Panc1 (cell line): ENCODE measurements at regions not wholly inside any gene's neighbourhood (a gene's known extent, or its start where the extent isn't known, plus 50 kb on each side); places are given as distances from the start of the nearest gene placed in this dataset.

Experiments
- ATAC-seq: fragments of 200-7000 bp; cut with Tn5 transposase; 2 replicates; pipeline ENCODE4 v1.9.1; 2020; ENCODE audit warnings: mild to moderate bottlenecking, moderate library complexity
- BruUV-seq: library from RNA; stranded (reverse); fragments of 400-500 nt; replicated peaks from 2 replicates; lab custom pipeline; 2021; lab: Mats Ljungman, UMichigan
- CTCF ChIA-PET: fragments of 300-600 bp; sonication (Branson Sonifier 250); formaldehyde crosslinking; loops from one replicate; lab custom pipeline; 2022; ENCODE audit warnings: antibody characterized with exemption; lab: Charles Lee
- POLR2A ChIA-PET: fragments of 300-600 bp; sonication (Branson Sonifier 250); formaldehyde crosslinking; loops from one replicate; lab custom pipeline; 2022; ENCODE audit warnings: antibody characterized with exemption; lab: Charles Lee
- DNase-seq: peaks from one replicate; pipeline ENCODE4 v3.0.0-alpha.2; 2010; ENCODE audit warnings: low read depth, low spot score
- H3K27ac ChIP-seq: 2 replicates; pipeline ENCODE4 v1.5.1; 2011; ENCODE audit warnings: mild to moderate bottlenecking, low read length, inconsistent platforms
- H3K27me3 ChIP-seq: fragments of 200-500 bp; sonication (Bioruptor generic); 2 replicates; pipeline ENCODE4 v1.6.0; 2014; ENCODE audit warnings: low read length, inconsistent platforms; ENCODE audit not compliant: control insufficient read depth, insufficient read depth
- H3K36me3 ChIP-seq: fragments of 200-500 bp; sonication (Bioruptor generic); 2 replicates; pipeline ENCODE4 v1.5.1; 2014; ENCODE audit warnings: inconsistent platforms, mild to moderate bottlenecking, low read length, moderate library complexity; ENCODE audit not compliant: control insufficient read depth, insufficient read depth
- H3K4me1 ChIP-seq: 2 replicates; pipeline ENCODE4 v1.5.1; 2011; ENCODE audit warnings: inconsistent platforms, mild to moderate bottlenecking, low read length, moderate library complexity; ENCODE audit not compliant: control insufficient read depth, insufficient read depth
- H3K4me3 ChIP-seq, 2 experiments: 2 replicates each; pipeline ENCODE4 v1.5.1; 2011 to 2012; ENCODE audit warnings: low read depth in 2 of 2, low read length in 2 of 2, mild to moderate bottlenecking in 2 of 2, inconsistent platforms in 1 of 2, moderate library complexity in 1 of 2
- H3K9me3 ChIP-seq: fragments of 200-500 bp; sonication (Bioruptor generic); 2 replicates; pipeline ENCODE4 v1.5.1; 2014; ENCODE audit warnings: low read depth, mild to moderate bottlenecking, inconsistent platforms, low read length, moderate library complexity; ENCODE audit not compliant: control insufficient read depth, insufficient read depth
- POLR2AphosphoS5 ChIP-seq: IDR thresholded peaks from 2 replicates; pipeline ENCODE4 v1.6.1; 2012; ENCODE audit warnings: mild to moderate bottlenecking, low read depth, low read length, moderate library complexity
- SIN3A ChIP-seq: IDR thresholded peaks from 2 replicates; pipeline ENCODE4 v1.6.1; 2012; ENCODE audit warnings: low read depth, mild to moderate bottlenecking, low read length, moderate library complexity, borderline replicate concordance; ENCODE audit not compliant: insufficient read depth
- TCF7L2 ChIP-seq: IDR thresholded peaks from 2 replicates; pipeline ENCODE4 v1.6.1; 2011; ENCODE audit warnings: mild to moderate bottlenecking, low read depth, low read length, inconsistent platforms
- in situ Hi-C: cut with HindIII; loops from 2 replicates; pipeline ENCODE4 v1.10.0; 2016; ENCODE audit warnings: low sequenced_read_pairs, low pct_unique_long_range_greater_than_20kb
- intact Hi-C: fragments of 100-400 bp; cut with micrococcal nuclease; formaldehyde crosslinking; loops from one replicate; pipeline ENCODE4 v1.10.0; 2022; ENCODE audit not compliant: unreplicated experiment
- TF ChIP-seq, protein P1 (sequence below): fragments of 450-650 bp; IDR thresholded peaks from 2 replicates; pipeline ENCODE4 v1.5.1; 2017; ENCODE audit warnings: mild to moderate bottlenecking
- TF ChIP-seq, protein P2 (sequence below), 2 experiments: IDR thresholded peaks; 2 replicates each; pipeline ENCODE4 v1.6.1; 2011 to 2012; ENCODE audit warnings: low read depth in 2 of 2, control low read depth in 1 of 2, low read length in 1 of 2, mild to moderate bottlenecking in 1 of 2, moderate library complexity in 1 of 2; ENCODE audit not compliant: insufficient read depth in 1 of 2

DNA sequence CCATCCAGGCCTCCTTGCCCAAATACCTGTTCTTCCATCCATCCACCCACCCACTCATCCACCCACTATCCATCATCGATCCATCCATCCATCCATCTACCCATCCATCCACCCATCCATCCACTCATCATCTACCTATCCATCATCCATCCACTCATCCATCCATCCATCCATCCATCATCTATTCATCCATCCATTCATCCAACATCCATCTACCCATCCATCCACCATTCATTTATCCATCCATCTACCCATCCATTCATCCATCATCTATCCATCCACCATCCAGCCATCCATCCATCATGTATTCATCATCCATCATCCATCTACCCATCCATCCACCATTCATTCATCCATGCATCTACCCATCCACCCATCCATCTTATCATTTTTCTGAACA, 413.2 kb downstream of the CTTN start:
- no TSS peak for BruUV-seq
- ATAC-seq (no peak), DNase-seq (no peak)
- TF ChIP-seq, protein P1, sequence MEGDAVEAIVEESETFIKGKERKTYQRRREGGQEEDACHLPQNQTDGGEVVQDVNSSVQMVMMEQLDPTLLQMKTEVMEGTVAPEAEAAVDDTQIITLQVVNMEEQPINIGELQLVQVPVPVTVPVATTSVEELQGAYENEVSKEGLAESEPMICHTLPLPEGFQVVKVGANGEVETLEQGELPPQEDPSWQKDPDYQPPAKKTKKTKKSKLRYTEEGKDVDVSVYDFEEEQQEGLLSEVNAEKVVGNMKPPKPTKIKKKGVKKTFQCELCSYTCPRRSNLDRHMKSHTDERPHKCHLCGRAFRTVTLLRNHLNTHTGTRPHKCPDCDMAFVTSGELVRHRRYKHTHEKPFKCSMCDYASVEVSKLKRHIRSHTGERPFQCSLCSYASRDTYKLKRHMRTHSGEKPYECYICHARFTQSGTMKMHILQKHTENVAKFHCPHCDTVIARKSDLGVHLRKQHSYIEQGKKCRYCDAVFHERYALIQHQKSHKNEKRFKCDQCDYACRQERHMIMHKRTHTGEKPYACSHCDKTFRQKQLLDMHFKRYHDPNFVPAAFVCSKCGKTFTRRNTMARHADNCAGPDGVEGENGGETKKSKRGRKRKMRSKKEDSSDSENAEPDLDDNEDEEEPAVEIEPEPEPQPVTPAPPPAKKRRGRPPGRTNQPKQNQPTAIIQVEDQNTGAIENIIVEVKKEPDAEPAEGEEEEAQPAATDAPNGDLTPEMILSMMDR: no peak
- TF ChIP-seq POLR2AphosphoS5 (no peak), TCF7L2 (no peak), SIN3A (no peak)
- TF ChIP-seq, protein P2, sequence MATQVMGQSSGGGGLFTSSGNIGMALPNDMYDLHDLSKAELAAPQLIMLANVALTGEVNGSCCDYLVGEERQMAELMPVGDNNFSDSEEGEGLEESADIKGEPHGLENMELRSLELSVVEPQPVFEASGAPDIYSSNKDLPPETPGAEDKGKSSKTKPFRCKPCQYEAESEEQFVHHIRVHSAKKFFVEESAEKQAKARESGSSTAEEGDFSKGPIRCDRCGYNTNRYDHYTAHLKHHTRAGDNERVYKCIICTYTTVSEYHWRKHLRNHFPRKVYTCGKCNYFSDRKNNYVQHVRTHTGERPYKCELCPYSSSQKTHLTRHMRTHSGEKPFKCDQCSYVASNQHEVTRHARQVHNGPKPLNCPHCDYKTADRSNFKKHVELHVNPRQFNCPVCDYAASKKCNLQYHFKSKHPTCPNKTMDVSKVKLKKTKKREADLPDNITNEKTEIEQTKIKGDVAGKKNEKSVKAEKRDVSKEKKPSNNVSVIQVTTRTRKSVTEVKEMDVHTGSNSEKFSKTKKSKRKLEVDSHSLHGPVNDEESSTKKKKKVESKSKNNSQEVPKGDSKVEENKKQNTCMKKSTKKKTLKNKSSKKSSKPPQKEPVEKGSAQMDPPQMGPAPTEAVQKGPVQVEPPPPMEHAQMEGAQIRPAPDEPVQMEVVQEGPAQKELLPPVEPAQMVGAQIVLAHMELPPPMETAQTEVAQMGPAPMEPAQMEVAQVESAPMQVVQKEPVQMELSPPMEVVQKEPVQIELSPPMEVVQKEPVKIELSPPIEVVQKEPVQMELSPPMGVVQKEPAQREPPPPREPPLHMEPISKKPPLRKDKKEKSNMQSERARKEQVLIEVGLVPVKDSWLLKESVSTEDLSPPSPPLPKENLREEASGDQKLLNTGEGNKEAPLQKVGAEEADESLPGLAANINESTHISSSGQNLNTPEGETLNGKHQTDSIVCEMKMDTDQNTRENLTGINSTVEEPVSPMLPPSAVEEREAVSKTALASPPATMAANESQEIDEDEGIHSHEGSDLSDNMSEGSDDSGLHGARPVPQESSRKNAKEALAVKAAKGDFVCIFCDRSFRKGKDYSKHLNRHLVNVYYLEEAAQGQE (IDR thresholded peaks at IDR 0.05; ENCODE audit: insufficient read depth in 1 of 2, low read depth in 2 of 2, low read length in 1 of 2): no peak
- Histone ChIP-seq H3K4me1 (no peaks in the 10 kb centered on the region), H3K27ac (no peak overlapping the region), H3K27me3 (no peaks in the 10 kb centered on the region), H3K36me3 (no peaks in the 10 kb centered on the region), H3K4me3 (no peak overlapping the region), H3K9me3 (no peaks in the 10 kb centered on the region)
- CTCF ChIA-PET: no interaction called here
- POLR2A ChIA-PET: no interaction called here
- intact Hi-C loops: no loop called here
- in situ Hi-C loops: no loop called here

DNA sequence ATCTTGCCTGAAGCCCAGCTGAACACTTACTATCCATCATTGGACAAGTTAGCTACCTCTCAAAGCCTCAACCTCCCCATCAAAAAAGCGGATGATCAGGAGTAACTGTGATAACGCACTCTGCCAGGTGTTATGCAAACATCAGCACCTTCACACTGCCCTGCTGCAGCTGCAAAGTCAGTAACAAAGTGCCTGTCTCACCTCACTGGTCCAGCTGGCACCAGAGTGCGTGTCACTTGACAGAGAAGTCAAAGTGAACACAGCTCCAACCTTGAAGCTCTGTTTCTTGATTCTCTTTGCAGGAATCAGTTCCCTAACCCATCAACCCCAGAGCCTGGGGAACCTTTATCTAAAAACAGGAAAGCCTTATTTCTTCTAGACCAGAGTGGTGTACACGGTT, 413.6 kb downstream of the CTTN start:
- no peaks in the 10 kb centered on the region for H3K36me3 ChIP-seq
- CTCF ChIA-PET: no interaction called here
- no peaks in the 10 kb centered on the region for H3K9me3 ChIP-seq
- no peak overlapping the region for H3K27ac ChIP-seq
- no peak overlapping the region for H3K4me3 ChIP-seq
- H3K4me1 ChIP-seq: no peaks in the 10 kb centered on the region
- no TSS peak for BruUV-seq
- intact Hi-C loops (no loop called here), in situ Hi-C loops (no loop called here)
- TF ChIP-seq POLR2AphosphoS5 (no peak), SIN3A (no peak), TCF7L2 (no peak)
- TF ChIP-seq, protein P2 (IDR thresholded peaks at IDR 0.05; ENCODE audit: insufficient read depth in 1 of 2, low read depth in 2 of 2, low read length in 1 of 2): no peak
- TF ChIP-seq, protein P1: no peak
- POLR2A ChIA-PET: no interaction called here
- DNase-seq (no peak), ATAC-seq (no peak)
- H3K27me3 ChIP-seq: no peaks in the 10 kb centered on the region
